Loucy (cell line): ENCODE measurements at regions not wholly inside any gene's neighbourhood (a gene's known extent, or its start where the extent isn't known, plus 50 kb on each side); places are given as distances from the start of the nearest gene placed in this dataset.

Source experiments
- H2AFZ ChIP-seq: fragments of 200-600 bp; sonication (generic); 2 replicates; pipeline ENCODE4 v1.6.0; 2016; ENCODE audit warnings: antibody characterized with exemption, mild to moderate bottlenecking, low read length, moderate library complexity
- H3F3A ChIP-seq: fragments of 200-600 bp; 2 replicates; pipeline ENCODE4 v1.6.0; 2016; ENCODE audit warnings: antibody characterized with exemption, low read depth, mild to moderate bottlenecking
- H3K27me3 ChIP-seq: fragments of 200-600 bp; sonication (generic); 2 replicates; pipeline ENCODE4 v1.6.1; 2014; ENCODE audit warnings: low read length, mild to moderate bottlenecking; ENCODE audit not compliant: insufficient read depth, poor library complexity, severe bottlenecking
- H3K36me3 ChIP-seq: fragments of 200-600 bp; sonication (generic); 2 replicates; pipeline ENCODE4 v1.6.1; 2016; ENCODE audit warnings: low read length; ENCODE audit not compliant: insufficient read depth
- H3K4me1 ChIP-seq: fragments of 200-600 bp; sonication (generic); 2 replicates; pipeline ENCODE4 v1.5.1; 2014; ENCODE audit warnings: low read length, mild to moderate bottlenecking; ENCODE audit not compliant: insufficient read depth, poor library complexity, severe bottlenecking
- H3K4me2 ChIP-seq: fragments of 200-600 bp; sonication (generic); 2 replicates; pipeline ENCODE4 v1.6.0; 2014; ENCODE audit warnings: antibody characterized with exemption, low read length, low read depth, mild to moderate bottlenecking; ENCODE audit not compliant: poor library complexity, severe bottlenecking
- H3K4me3 ChIP-seq: fragments of 200-600 bp; sonication (generic); 2 replicates; pipeline ENCODE4 v1.5.1; 2014; ENCODE audit warnings: low read length, mild to moderate bottlenecking, mixed read lengths; ENCODE audit not compliant: poor library complexity, severe bottlenecking
- H3K79me2 ChIP-seq: fragments of 200-600 bp; sonication (generic); 2 replicates; pipeline ENCODE4 v1.6.1; 2014; ENCODE audit warnings: low read length; ENCODE audit not compliant: insufficient read depth
- H3K9ac ChIP-seq: fragments of 200-600 bp; sonication (generic); 2 replicates; pipeline ENCODE4 v1.6.0; 2014; ENCODE audit warnings: mild to moderate bottlenecking, low read depth, low read length, moderate library complexity; ENCODE audit not compliant: poor library complexity, severe bottlenecking
- H3K9me2 ChIP-seq: fragments of 200-600 bp; sonication (generic); replicated peaks from 2 replicates; pipeline ENCODE4 v1.6.1; 2016; ENCODE audit warnings: low read depth, low read length, mixed read lengths
- H3K9me3 ChIP-seq: fragments of 200-600 bp; sonication (generic); 2 replicates; pipeline ENCODE4 v1.6.1; 2014; ENCODE audit warnings: mild to moderate bottlenecking, antibody characterized with exemption, low read length, low read depth; ENCODE audit not compliant: insufficient read depth
- H4K20me1 ChIP-seq: fragments of 200-600 bp; sonication (generic); 2 replicates; pipeline ENCODE4 v1.6.0; 2014; ENCODE audit warnings: antibody characterized with exemption, low read length, mild to moderate bottlenecking; ENCODE audit not compliant: insufficient read depth, poor library complexity, severe bottlenecking
- CTCF ChIP-seq: fragments of 200-600 bp; sonication (generic); conservative IDR thresholded peaks from 2 replicates; pipeline ENCODE4 v1.5.1; 2014; ENCODE audit warnings: mild to moderate bottlenecking, antibody characterized with exemption, low read length
- EZH2phosphoT487 ChIP-seq: fragments of 200-600 bp; IDR thresholded peaks from 2 replicates; pipeline ENCODE4 v1.6.1; 2018; ENCODE audit warnings: antibody characterized with exemption, mild to moderate bottlenecking, moderate library complexity, borderline replicate concordance

- Histone ChIP-seq H4K20me1 (no peaks in the 10 kb centered on the region), H3K36me3 (no peaks in the 10 kb centered on the region), H3K9ac (no peak overlapping the region), H2AFZ (no peak overlapping the region), H3K4me1 (no peaks in the 10 kb centered on the region), H3K4me3 (no peak overlapping the region), H3K9me2 (no peaks in the 10 kb centered on the region), H3K27me3 (no peaks in the 10 kb centered on the region), H3F3A (no peaks in the 10 kb centered on the region), H3K4me2 (no peak overlapping the region), H3K79me2 (no peaks in the 10 kb centered on the region), H3K9me3 (no peaks in the 10 kb centered on the region; the same call in 1 of the 2 replicates)
- TF ChIP-seq CTCF (no peak), EZH2phosphoT487 (no peak)
Observed at GRCh38 chr4:182089326-182089725, 153.9 kb upstream of the TENM3 start.

GRCh38 chr4:182090186-182090585 is 153.0 kb upstream of the TENM3 start:
- H3K9ac ChIP-seq = no peak overlapping the region
- no peaks in the 10 kb centered on the region for H3K36me3 ChIP-seq
- TF ChIP-seq CTCF = no peak
- no peak for TF ChIP-seq EZH2phosphoT487
- no peaks in the 10 kb centered on the region for H3K4me1 ChIP-seq
- no peaks in the 10 kb centered on the region for H4K20me1 ChIP-seq
- H3K9me2 ChIP-seq = no peaks in the 10 kb centered on the region
- no peak overlapping the region for H3K4me3 ChIP-seq
- H3K79me2 ChIP-seq = no peaks in the 10 kb centered on the region
- H3F3A ChIP-seq = no peaks in the 10 kb centered on the region
- no peak overlapping the region for H3K4me2 ChIP-seq
- no peak overlapping the region for H2AFZ ChIP-seq
- H3K27me3 ChIP-seq = no peaks in the 10 kb centered on the region
- H3K9me3 ChIP-seq = no peaks in the 10 kb centered on the region; the same call in 1 of the 2 replicates

GRCh38 chr4:182091128-182091527 is 152.1 kb upstream of the TENM3 start:
- H3K79me2 ChIP-seq = no peaks in the 10 kb centered on the region
- no peaks in the 10 kb centered on the region; the same call in 1 of the 2 replicates for H3K9me3 ChIP-seq
- H3K4me2 ChIP-seq = no peak overlapping the region
- TF ChIP-seq EZH2phosphoT487 = no peak
- no peak for TF ChIP-seq CTCF
- no peaks in the 10 kb centered on the region for H3K36me3 ChIP-seq
- no peak overlapping the region for H3K9ac ChIP-seq
- no peaks in the 10 kb centered on the region for H4K20me1 ChIP-seq
- H3K9me2 ChIP-seq = no peaks in the 10 kb centered on the region
- no peaks in the 10 kb centered on the region for H3K4me1 ChIP-seq
- H2AFZ ChIP-seq = no peak overlapping the region
- no peaks in the 10 kb centered on the region for H3F3A ChIP-seq
- no peaks in the 10 kb centered on the region for H3K27me3 ChIP-seq
- no peak overlapping the region for H3K4me3 ChIP-seq
